HG02610 (cell line): ENCODE measurements at regions not wholly inside any gene's neighbourhood (a gene's known extent, or its start where the extent isn't known, plus 50 kb on each side); places are given as distances from the start of the nearest gene placed in this dataset.
"Not testable (repeated sequence)": the region's sequence is repeated elsewhere in the genome, so short reads cannot be mapped to it uniquely, and the experiment has no call there.

Source experiments
- ATAC-seq: cut with Tn5 transposase; IDR thresholded peaks from one replicate; pipeline ENCODE4 v1.9.1; 2021; ENCODE audit warnings: mild to moderate bottlenecking, moderate library complexity; ENCODE audit not compliant: unreplicated experiment

GRCh38 chr15:30755036-30755687 lies 129.2 kb downstream of the ARHGAP11B start:
- peak; percentile 67 for ATAC-seq

- not testable (repeated sequence) for ATAC-seq
Measured at GRCh38 chr15:30760633-30761032, 134.7 kb downstream of the ARHGAP11B start.

- not testable (repeated sequence) for ATAC-seq
Measured at GRCh38 chr15:30761365-30761764, 135.4 kb downstream of the ARHGAP11B start.

- ATAC-seq = not testable (repeated sequence)
Measured at GRCh38 chr15:30769390-30770124, 134.2 kb upstream of the FAN1 start.

- no peak for ATAC-seq
Measured at GRCh38 chr15:30770759-30771158, 133.0 kb upstream of the FAN1 start.

GRCh38 chr15:30783019-30783418 lies 120.7 kb upstream of the FAN1 start:
- no peak for ATAC-seq

GRCh38 chr15:30788595-30788994 lies 115.1 kb upstream of the FAN1 start:
- no peak for ATAC-seq

- no peak for ATAC-seq
Measured at GRCh38 chr15:30791239-30792175, 112.2 kb upstream of the FAN1 start.

GRCh38 chr15:30792843-30793242 lies 110.9 kb upstream of the FAN1 start:
- not testable (repeated sequence) for ATAC-seq

GRCh38 chr15:30794388-30794787 lies 109.3 kb upstream of the FAN1 start:
- no peak for ATAC-seq

GRCh38 chr15:30799565-30799964 lies 104.2 kb upstream of the FAN1 start:
- ATAC-seq = not testable (repeated sequence)

- ATAC-seq = not testable (repeated sequence)
Measured at GRCh38 chr15:30801140-30801895, 102.4 kb upstream of the FAN1 start.

GRCh38 chr15:30802001-30802400 lies 101.7 kb upstream of the FAN1 start:
- not testable (repeated sequence) for ATAC-seq

GRCh38 chr15:30803703-30804102 lies 100.0 kb upstream of the FAN1 start:
- not testable (repeated sequence) for ATAC-seq

GRCh38 chr15:30816430-30816829 lies 87.3 kb upstream of the FAN1 start:
- ATAC-seq = no peak

GRCh38 chr15:30823068-30823813 lies 80.5 kb upstream of the FAN1 start:
- ATAC-seq = peak; percentile 88

- ATAC-seq = no peak
Measured at GRCh38 chr15:30824518-30825195, 79.1 kb upstream of the FAN1 start.

GRCh38 chr15:30827625-30828303 lies 76.0 kb upstream of the FAN1 start:
- no peak for ATAC-seq

- not testable (repeated sequence) for ATAC-seq
Measured at GRCh38 chr15:30828304-30828639, 75.4 kb upstream of the FAN1 start.
